ENCODE measurements at regions not wholly inside any gene's neighbourhood (a gene's known extent, or its start where the extent isn't known, plus 50 kb on each side); places are given as distances from the start of the nearest gene placed in this dataset.

DNA sequence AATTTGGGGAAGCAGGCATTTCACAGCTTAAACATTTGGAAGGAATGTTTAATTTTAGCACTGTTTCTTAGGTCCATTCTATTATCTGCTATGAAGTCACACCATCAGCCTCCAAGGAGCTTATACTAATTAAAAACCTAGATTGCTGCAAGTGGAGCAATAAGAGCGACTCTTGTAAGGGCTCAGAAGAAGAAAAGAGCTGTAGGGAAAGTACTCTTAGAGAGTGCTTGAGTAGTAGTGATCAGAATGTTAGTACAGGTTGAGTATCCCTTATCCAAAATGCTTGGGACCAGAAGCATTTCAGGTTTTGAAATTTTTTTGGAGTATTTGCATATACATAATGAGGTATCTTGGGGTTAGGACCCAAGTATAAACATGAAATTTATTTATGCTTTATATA lies 285.3 kb downstream of the UBE3D start:
- BruUV-seq (replicated peaks): no TSS peak
- H3K9me2 ChIP-seq (ENCODE audit: insufficient read depth): no peaks in the 10 kb centered on the region
- no peaks in the 10 kb centered on the region for H3K36me3 ChIP-seq (ENCODE audit: control insufficient read depth in 1 of 2, insufficient read depth in 2 of 2, low read length in 2 of 2)
- TF ChIP-seq EGR1 (IDR thresholded peaks at IDR 0.05; ENCODE audit: low read depth) (no peak), TCF7L2 (IDR thresholded peaks at IDR 0.05; ENCODE audit: borderline replicate concordance, extremely low read depth, insufficient read depth, insufficient read length) (no peak), ZNF274 (IDR thresholded peaks at IDR 0.05; ENCODE audit: low read depth, low read length) (no peak)
- no peak overlapping the region for H2AFZ ChIP-seq (ENCODE audit: low read depth, low read length, poor library complexity, severe bottlenecking)
- intact Hi-C loops (cut with micrococcal nuclease): no loop called here
- no peaks in the 10 kb centered on the region for H3K79me2 ChIP-seq (ENCODE audit: insufficient read depth, low read length)
- no peak overlapping the region for H3K27ac ChIP-seq (ENCODE audit: low read depth, low read length)
- H3K9ac ChIP-seq (ENCODE audit: low read length): no peak overlapping the region
- H3K4me1 ChIP-seq (ENCODE audit: control insufficient read depth in 1 of 2, insufficient read depth in 2 of 2, low read length in 2 of 2): no peaks in the 10 kb centered on the region
- no peaks in the 10 kb centered on the region for H3K9me3 ChIP-seq (ENCODE audit: control insufficient read depth in 1 of 2, insufficient read depth in 1 of 2, low read depth in 1 of 2, low read length in 2 of 2)
- ChIA-PET POLR2A (no interaction called here), RAD21 (ENCODE audit: low non-redundant PET in 1 of 2, low total read pairs in 2 of 2, uncharacterized antibody in 2 of 2, unreplicated experiment in 2 of 2) (no interaction called here), CTCF (no interaction called here)
- no peak for DNase-seq (ENCODE audit: low read depth, low spot score)
- H3K27me3 ChIP-seq (ENCODE audit: insufficient read depth, low read length): no peaks in the 10 kb centered on the region
- H3K4me3 ChIP-seq (replicated peaks in 1 of 2; ENCODE audit: low read depth in 1 of 2, low read length in 2 of 2): no peak overlapping the region
- no peak overlapping the region for H3K4me2 ChIP-seq (ENCODE audit: low read length)
- no peak for ATAC-seq
- H4K20me1 ChIP-seq (ENCODE audit: insufficient read depth): no peaks in the 10 kb centered on the region

GRCh38 chr6:82781620-82782204 lies 283.9 kb downstream of the UBE3D start:
- intact Hi-C loops (cut with micrococcal nuclease): no loop called here
- Histone ChIP-seq H3K9ac (ENCODE audit: low read length) (no peak overlapping the region), H3K79me2 (ENCODE audit: insufficient read depth, low read length) (no peaks in the 10 kb centered on the region), H3K27me3 (ENCODE audit: insufficient read depth, low read length) (no peaks in the 10 kb centered on the region), H4K20me1 (ENCODE audit: insufficient read depth) (no peaks in the 10 kb centered on the region), H3K27ac (ENCODE audit: low read depth, low read length) (no peak overlapping the region), H3K4me3 (replicated peaks in 1 of 2; ENCODE audit: low read depth in 1 of 2, low read length in 2 of 2) (no peak overlapping the region), H3K4me2 (ENCODE audit: low read length) (no peak overlapping the region), H3K9me2 (ENCODE audit: insufficient read depth) (no peaks in the 10 kb centered on the region), H3K4me1 (ENCODE audit: control insufficient read depth in 1 of 2, insufficient read depth in 2 of 2, low read length in 2 of 2) (no peaks in the 10 kb centered on the region), H2AFZ (ENCODE audit: low read depth, low read length, poor library complexity, severe bottlenecking) (no peak overlapping the region), H3K36me3 (ENCODE audit: control insufficient read depth in 1 of 2, insufficient read depth in 2 of 2, low read length in 2 of 2) (no peaks in the 10 kb centered on the region), H3K9me3 (ENCODE audit: control insufficient read depth in 1 of 2, insufficient read depth in 1 of 2, low read depth in 1 of 2, low read length in 2 of 2) (no peaks in the 10 kb centered on the region)
- no peak for DNase-seq (ENCODE audit: low read depth, low spot score)
- ChIA-PET POLR2A (no interaction called here), CTCF (no interaction called here), RAD21 (ENCODE audit: low non-redundant PET in 1 of 2, low total read pairs in 2 of 2, uncharacterized antibody in 2 of 2, unreplicated experiment in 2 of 2) (no interaction called here)
- no TSS peak for BruUV-seq (replicated peaks)
- TF ChIP-seq FOSL1 (IDR thresholded peaks at IDR 0.05; ENCODE audit: low read depth): no peak
- no peak for TF ChIP-seq ZBTB33 (IDR thresholded peaks at IDR 0.05; ENCODE audit: extremely low read depth, insufficient replicate concordance, low read length)
- no peak for TF ChIP-seq JUND (IDR thresholded peaks at IDR 0.05)
- TF ChIP-seq POLR2AphosphoS5 (IDR thresholded peaks at IDR 0.05; ENCODE audit: low read depth, low read length): no peak
- TF ChIP-seq MAX (IDR thresholded peaks at IDR 0.05): no peak
- no peak for TF ChIP-seq RAD21 (IDR thresholded peaks at IDR 0.05; ENCODE audit: low read depth)
- no peak for TF ChIP-seq EZH2phosphoT487 (IDR thresholded peaks at IDR 0.05; ENCODE audit: borderline replicate concordance)
- no peak for TF ChIP-seq EZH2 (IDR thresholded peaks at IDR 0.05)
- ATAC-seq: no peak
